ENCODE measurements at regions not wholly inside any gene's neighbourhood (a gene's known extent, or its start where the extent isn't known, plus 50 kb on each side); places are given as distances from the start of the nearest gene placed in this dataset.

DNA sequence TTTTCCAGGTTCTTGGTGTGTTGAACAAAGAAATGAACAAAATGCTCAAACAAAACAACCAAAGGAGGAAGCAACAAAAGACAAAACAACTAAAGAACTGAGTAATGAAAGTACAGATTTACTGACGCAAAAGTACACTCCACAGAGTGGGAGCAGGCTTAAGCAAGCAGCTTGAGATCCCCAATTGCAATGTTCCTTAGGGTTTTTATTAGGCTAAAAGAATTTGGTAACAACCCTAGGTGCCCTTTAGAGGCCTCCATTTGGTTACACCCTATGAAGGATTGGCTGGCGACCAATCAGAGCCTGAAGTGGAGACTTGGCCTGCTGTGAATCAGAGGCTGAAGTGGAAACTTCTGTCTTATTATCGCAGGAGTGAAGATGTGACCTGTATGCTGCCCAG lies 243.4 kb upstream of the ATP10A start:
- Histone ChIP-seq H3K27ac (ENCODE audit: low read depth in 1 of 2, low read length in 1 of 2) (no peak overlapping the region), H3K4me3 (no peak overlapping the region), H3K9ac (ENCODE audit: insufficient read depth in 1 of 2, low read length in 2 of 2) (no peak overlapping the region), H3K9me3 (ENCODE audit: control insufficient read depth in 4 of 4, insufficient read depth in 3 of 4, low read length in 3 of 4) (peaks cover 0 to 5% (median 1%) of the 10 kb centered on the region in 4 donors), H3K36me3 (ENCODE audit: control insufficient read depth in 4 of 4, insufficient read depth in 4 of 4, low read length in 4 of 4) (no peaks in the 10 kb centered on the region), H3K4me1 (ENCODE audit: control insufficient read depth in 5 of 5, insufficient read depth in 5 of 5, low read length in 5 of 5) (no peaks in the 10 kb centered on the region), H3K27me3 (ENCODE audit: control insufficient read depth in 3 of 3, insufficient read depth in 3 of 3, low read length in 2 of 3) (no peaks in the 10 kb centered on the region)
- DNase-seq (no peak), ATAC-seq (ENCODE audit: insufficient read depth, low FRiP score) (no peak)
- 92 to 98% methylated on average over 3 of the region's 3 CpGs for WGBS, 2 donors
- TF ChIP-seq, protein P1, sequence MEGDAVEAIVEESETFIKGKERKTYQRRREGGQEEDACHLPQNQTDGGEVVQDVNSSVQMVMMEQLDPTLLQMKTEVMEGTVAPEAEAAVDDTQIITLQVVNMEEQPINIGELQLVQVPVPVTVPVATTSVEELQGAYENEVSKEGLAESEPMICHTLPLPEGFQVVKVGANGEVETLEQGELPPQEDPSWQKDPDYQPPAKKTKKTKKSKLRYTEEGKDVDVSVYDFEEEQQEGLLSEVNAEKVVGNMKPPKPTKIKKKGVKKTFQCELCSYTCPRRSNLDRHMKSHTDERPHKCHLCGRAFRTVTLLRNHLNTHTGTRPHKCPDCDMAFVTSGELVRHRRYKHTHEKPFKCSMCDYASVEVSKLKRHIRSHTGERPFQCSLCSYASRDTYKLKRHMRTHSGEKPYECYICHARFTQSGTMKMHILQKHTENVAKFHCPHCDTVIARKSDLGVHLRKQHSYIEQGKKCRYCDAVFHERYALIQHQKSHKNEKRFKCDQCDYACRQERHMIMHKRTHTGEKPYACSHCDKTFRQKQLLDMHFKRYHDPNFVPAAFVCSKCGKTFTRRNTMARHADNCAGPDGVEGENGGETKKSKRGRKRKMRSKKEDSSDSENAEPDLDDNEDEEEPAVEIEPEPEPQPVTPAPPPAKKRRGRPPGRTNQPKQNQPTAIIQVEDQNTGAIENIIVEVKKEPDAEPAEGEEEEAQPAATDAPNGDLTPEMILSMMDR (IDR thresholded peaks at IDR 0.05; ENCODE audit: control extremely low read depth, extremely low read depth), result no peak

DNA sequence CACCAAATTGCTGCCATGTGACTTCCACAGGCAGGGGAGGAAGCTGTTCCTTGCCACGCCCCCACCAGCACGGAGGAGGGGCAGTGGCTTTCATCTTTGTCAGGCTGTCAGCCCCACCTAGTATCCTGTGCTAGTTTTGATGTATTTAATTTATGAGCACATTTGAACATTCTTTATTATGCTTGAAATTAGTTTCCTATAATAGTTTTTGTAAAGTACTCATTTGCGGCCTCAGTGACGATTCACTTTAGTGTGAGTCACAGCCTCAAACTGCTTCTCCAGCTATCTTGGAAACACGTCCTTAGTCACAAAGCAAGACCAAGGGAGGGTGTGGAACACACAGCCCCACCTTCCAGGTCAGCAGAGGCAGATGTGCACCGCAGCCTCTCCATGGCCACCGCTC lies 239.9 kb upstream of the ATP10A start:
- DNase-seq, result no peak
- Histone ChIP-seq H3K27ac (ENCODE audit: low read depth in 1 of 2, low read length in 1 of 2) (no peak overlapping the region), H3K4me3 (no peak overlapping the region), H3K9ac (ENCODE audit: insufficient read depth in 1 of 2, low read length in 2 of 2) (no peak overlapping the region), H3K4me1 (ENCODE audit: control insufficient read depth in 5 of 5, insufficient read depth in 5 of 5, low read length in 5 of 5) (no peaks in the 10 kb centered on the region), H3K27me3 (ENCODE audit: control insufficient read depth in 3 of 3, insufficient read depth in 3 of 3, low read length in 2 of 3) (no peaks in the 10 kb centered on the region), H3K9me3 (ENCODE audit: control insufficient read depth in 4 of 4, insufficient read depth in 3 of 4, low read length in 3 of 4) (peaks cover 0 to 5% (median 1%) of the 10 kb centered on the region in 4 donors), H3K36me3 (ENCODE audit: control insufficient read depth in 4 of 4, insufficient read depth in 4 of 4, low read length in 4 of 4) (no peaks in the 10 kb centered on the region)
- 76 to 84% methylated on average over 7 of the region's 7 CpGs for WGBS, 2 donors
- ATAC-seq (ENCODE audit: insufficient read depth, low FRiP score), result no peak
- TF ChIP-seq, protein P1 (IDR thresholded peaks at IDR 0.05; ENCODE audit: control extremely low read depth, extremely low read depth), result no peak

DNA sequence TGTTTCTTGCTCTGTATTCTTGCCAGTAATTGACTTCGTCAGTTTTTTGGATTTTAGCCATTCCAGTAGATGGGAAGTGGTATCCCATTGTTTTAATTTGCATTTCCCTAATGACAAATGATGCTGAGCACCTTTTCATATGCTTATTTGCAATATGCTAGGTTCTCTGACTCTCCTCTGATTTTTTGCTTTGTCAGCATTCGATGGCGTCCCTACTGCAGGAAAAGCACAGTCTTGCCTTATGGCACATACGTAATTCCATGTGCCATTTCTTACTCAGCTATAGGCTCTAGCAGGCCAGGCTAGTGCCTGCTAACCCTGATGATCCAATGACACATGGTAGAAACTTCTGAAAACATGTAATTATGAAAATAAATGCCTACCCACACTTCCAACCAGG lies 239.2 kb upstream of the ATP10A start:
- TF ChIP-seq, protein P1 (IDR thresholded peaks at IDR 0.05; ENCODE audit: control extremely low read depth, extremely low read depth), result no peak
- H3K27ac ChIP-seq (ENCODE audit: low read depth in 1 of 2, low read length in 1 of 2), result no peak overlapping the region
- H3K4me1 ChIP-seq (ENCODE audit: control insufficient read depth in 5 of 5, insufficient read depth in 5 of 5, low read length in 5 of 5), result no peaks in the 10 kb centered on the region
- ATAC-seq (ENCODE audit: insufficient read depth, low FRiP score) (no peak), DNase-seq (no peak)
- H3K36me3 ChIP-seq (ENCODE audit: control insufficient read depth in 4 of 4, insufficient read depth in 4 of 4, low read length in 4 of 4), result no peaks in the 10 kb centered on the region
- peaks cover 0 to 5% (median 1%) of the 10 kb centered on the region in 4 donors for H3K9me3 ChIP-seq (ENCODE audit: control insufficient read depth in 4 of 4, insufficient read depth in 3 of 4, low read length in 3 of 4)
- H3K27me3 ChIP-seq (ENCODE audit: control insufficient read depth in 3 of 3, insufficient read depth in 3 of 3, low read length in 2 of 3), result no peaks in the 10 kb centered on the region
- H3K4me3 ChIP-seq, result no peak overlapping the region
- 87 to 90% methylated on average over 4 of the region's 4 CpGs for WGBS, 2 donors
- no peak overlapping the region for H3K9ac ChIP-seq (ENCODE audit: insufficient read depth in 1 of 2, low read length in 2 of 2)

DNA sequence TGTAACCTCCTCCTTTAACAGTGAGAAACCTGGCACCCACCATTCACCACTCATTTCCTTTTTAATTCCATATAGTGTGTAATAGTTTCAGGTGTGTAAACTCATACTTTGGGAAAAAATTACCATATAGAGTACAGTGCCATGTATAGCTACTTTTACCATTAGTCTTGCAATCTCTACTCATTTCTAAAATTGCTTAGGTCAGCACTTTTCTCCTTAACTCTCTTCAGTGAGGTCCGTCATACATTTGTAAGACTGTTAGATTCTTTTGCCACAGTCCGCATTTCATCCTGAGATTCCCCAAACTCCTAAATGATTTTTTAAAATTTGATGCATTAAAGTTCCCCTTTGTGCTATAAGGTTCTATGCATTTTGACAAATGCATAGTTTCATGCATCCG lies 238.3 kb upstream of the ATP10A start:
- H3K9ac ChIP-seq (ENCODE audit: insufficient read depth in 1 of 2, low read length in 2 of 2), result no peak overlapping the region
- H3K4me3 ChIP-seq, result no peak overlapping the region
- no peaks in the 10 kb centered on the region for H3K36me3 ChIP-seq (ENCODE audit: control insufficient read depth in 4 of 4, insufficient read depth in 4 of 4, low read length in 4 of 4)
- H3K9me3 ChIP-seq (ENCODE audit: control insufficient read depth in 4 of 4, insufficient read depth in 3 of 4, low read length in 3 of 4), result peaks cover 0 to 2% (median 0%) of the 10 kb centered on the region in 4 donors
- H3K27me3 ChIP-seq (ENCODE audit: control insufficient read depth in 3 of 3, insufficient read depth in 3 of 3, low read length in 2 of 3), result peaks cover 0 to 1% (median 0%) of the 10 kb centered on the region in 3 donors
- 94 to 96% methylated on average over 3 of the region's 3 CpGs for WGBS, 2 donors
- H3K4me1 ChIP-seq (ENCODE audit: control insufficient read depth in 5 of 5, insufficient read depth in 5 of 5, low read length in 5 of 5), result no peaks in the 10 kb centered on the region
- DNase-seq (no peak), ATAC-seq (ENCODE audit: insufficient read depth, low FRiP score) (no peak)
- H3K27ac ChIP-seq (ENCODE audit: low read depth in 1 of 2, low read length in 1 of 2), result no peak overlapping the region
- TF ChIP-seq, protein P1 (IDR thresholded peaks at IDR 0.05; ENCODE audit: control extremely low read depth, extremely low read depth), result no peak

All from lung (tissue), 11 donors.